ENCODE measurements at regions not wholly inside any gene's neighbourhood (a gene's known extent, or its start where the extent isn't known, plus 50 kb on each side); places are given as distances from the start of the nearest gene placed in this dataset.

DNA sequence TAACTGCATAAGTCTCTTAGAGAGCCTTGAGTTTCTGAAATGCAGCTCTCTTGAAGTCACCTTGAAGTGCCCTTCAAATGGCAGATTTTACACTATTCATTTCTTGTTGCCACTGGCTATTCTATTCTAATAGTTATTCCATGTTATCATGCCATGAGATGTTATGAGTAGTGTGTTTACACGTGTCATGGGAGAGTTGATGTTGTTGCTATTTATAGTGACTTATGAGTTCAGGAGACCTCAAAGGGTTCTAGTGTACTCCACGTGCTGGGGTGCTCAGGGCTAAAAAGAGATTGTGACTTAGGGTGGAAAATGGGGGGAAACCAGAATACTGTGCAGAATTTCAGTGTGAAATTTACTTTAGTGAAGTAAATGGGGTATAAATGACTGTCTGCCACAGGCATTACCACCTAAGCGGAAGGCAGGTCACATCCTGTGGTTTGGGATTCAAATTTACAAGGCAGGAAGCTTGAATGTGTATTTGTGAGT is 77.1 kb upstream of the SLC4A4 start (continued):
- TF ChIP-seq EP300 (IDR thresholded peaks at IDR 0.05; ENCODE audit: borderline replicate concordance in 1 of 2, control insufficient read depth in 1 of 2, low read depth in 2 of 2, low read length in 2 of 2) (no peak), POU2F2 (IDR thresholded peaks at IDR 0.05; ENCODE audit: borderline replicate concordance, low read depth, low read length) (no peak), IRF4 (IDR thresholded peaks at IDR 0.05; ENCODE audit: low read depth, low read length) (no peak), SRF (IDR thresholded peaks at IDR 0.05; ENCODE audit: low read depth in 2 of 2, low read length in 2 of 2) (no peak), HDAC6 (IDR thresholded peaks at IDR 0.05; ENCODE audit: unreplicated experiment) (no peak), MXI1 (IDR thresholded peaks at IDR 0.05; ENCODE audit: low read depth, low read length) (no peak), TCF12 (IDR thresholded peaks at IDR 0.05; ENCODE audit: low read depth, low read length) (no peak), GABPA (IDR thresholded peaks at IDR 0.05; ENCODE audit: low read depth) (0 out of 2 replicates have a peak, but pooled peaks have one; percentile 48), BHLHE40 (IDR thresholded peaks at IDR 0.05; ENCODE audit: borderline replicate concordance in 1 of 2, low read depth in 2 of 2, low read length in 1 of 2) (peak; percentile 24 to 30; a peak in 2 of 4 replicates), CBX3 (IDR thresholded peaks at IDR 0.05; ENCODE audit: borderline replicate concordance, low read depth) (no peak), MYC (IDR thresholded peaks at IDR 0.05; ENCODE audit: insufficient read depth, insufficient read length, insufficient replicate concordance, low read length, severe bottlenecking) (no peak), POLR2AphosphoS5 (IDR thresholded peaks at IDR 0.05; ENCODE audit: low read length) (no peak), IKZF2 (IDR thresholded peaks at IDR 0.05) (peak in 1 of 2 experiments; percentile 50; a peak in 1 of 4 replicates), PAX8 (IDR thresholded peaks at IDR 0.05) (no peak), SPI1 (IDR thresholded peaks at IDR 0.05; ENCODE audit: borderline replicate concordance, insufficient read depth, low read depth, low read length) (no peak), CBFB (IDR thresholded peaks at IDR 0.05; ENCODE audit: low read depth) (no peak), SIN3A (IDR thresholded peaks at IDR 0.05; ENCODE audit: low read depth, low read length) (no peak)
- TF ChIP-seq, protein P1, sequence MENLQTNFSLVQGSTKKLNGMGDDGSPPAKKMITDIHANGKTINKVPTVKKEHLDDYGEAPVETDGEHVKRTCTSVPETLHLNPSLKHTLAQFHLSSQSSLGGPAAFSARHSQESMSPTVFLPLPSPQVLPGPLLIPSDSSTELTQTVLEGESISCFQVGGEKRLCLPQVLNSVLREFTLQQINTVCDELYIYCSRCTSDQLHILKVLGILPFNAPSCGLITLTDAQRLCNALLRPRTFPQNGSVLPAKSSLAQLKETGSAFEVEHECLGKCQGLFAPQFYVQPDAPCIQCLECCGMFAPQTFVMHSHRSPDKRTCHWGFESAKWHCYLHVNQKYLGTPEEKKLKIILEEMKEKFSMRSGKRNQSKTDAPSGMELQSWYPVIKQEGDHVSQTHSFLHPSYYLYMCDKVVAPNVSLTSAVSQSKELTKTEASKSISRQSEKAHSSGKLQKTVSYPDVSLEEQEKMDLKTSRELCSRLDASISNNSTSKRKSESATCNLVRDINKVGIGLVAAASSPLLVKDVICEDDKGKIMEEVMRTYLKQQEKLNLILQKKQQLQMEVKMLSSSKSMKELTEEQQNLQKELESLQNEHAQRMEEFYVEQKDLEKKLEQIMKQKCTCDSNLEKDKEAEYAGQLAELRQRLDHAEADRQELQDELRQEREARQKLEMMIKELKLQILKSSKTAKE (IDR thresholded peaks at IDR 0.05; ENCODE audit: low read depth, poor library complexity, severe bottlenecking): no peak
- TF ChIP-seq, protein P2, sequence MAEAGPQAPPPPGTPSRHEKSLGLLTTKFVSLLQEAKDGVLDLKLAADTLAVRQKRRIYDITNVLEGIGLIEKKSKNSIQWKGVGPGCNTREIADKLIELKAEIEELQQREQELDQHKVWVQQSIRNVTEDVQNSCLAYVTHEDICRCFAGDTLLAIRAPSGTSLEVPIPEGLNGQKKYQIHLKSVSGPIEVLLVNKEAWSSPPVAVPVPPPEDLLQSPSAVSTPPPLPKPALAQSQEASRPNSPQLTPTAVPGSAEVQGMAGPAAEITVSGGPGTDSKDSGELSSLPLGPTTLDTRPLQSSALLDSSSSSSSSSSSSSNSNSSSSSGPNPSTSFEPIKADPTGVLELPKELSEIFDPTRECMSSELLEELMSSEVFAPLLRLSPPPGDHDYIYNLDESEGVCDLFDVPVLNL (IDR thresholded peaks at IDR 0.05; ENCODE audit: low read depth, low read length): no peak
- TF ChIP-seq, protein P3, sequence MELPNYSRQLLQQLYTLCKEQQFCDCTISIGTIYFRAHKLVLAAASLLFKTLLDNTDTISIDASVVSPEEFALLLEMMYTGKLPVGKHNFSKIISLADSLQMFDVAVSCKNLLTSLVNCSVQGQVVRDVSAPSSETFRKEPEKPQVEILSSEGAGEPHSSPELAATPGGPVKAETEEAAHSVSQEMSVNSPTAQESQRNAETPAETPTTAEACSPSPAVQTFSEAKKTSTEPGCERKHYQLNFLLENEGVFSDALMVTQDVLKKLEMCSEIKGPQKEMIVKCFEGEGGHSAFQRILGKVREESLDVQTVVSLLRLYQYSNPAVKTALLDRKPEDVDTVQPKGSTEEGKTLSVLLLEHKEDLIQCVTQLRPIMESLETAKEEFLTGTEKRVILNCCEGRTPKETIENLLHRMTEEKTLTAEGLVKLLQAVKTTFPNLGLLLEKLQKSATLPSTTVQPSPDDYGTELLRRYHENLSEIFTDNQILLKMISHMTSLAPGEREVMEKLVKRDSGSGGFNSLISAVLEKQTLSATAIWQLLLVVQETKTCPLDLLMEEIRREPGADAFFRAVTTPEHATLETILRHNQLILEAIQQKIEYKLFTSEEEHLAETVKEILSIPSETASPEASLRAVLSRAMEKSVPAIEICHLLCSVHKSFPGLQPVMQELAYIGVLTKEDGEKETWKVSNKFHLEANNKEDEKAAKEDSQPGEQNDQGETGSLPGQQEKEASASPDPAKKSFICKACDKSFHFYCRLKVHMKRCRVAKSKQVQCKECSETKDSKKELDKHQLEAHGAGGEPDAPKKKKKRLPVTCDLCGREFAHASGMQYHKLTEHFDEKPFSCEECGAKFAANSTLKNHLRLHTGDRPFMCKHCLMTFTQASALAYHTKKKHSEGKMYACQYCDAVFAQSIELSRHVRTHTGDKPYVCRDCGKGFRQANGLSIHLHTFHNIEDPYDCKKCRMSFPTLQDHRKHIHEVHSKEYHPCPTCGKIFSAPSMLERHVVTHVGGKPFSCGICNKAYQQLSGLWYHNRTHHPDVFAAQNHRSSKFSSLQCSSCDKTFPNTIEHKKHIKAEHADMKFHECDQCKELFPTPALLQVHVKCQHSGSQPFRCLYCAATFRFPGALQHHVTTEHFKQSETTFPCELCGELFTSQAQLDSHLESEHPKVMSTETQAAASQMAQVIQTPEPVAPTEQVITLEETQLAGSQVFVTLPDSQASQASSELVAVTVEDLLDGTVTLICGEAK (IDR thresholded peaks at IDR 0.05; ENCODE audit: borderline replicate concordance): no peak
- TF ChIP-seq, protein P4, sequence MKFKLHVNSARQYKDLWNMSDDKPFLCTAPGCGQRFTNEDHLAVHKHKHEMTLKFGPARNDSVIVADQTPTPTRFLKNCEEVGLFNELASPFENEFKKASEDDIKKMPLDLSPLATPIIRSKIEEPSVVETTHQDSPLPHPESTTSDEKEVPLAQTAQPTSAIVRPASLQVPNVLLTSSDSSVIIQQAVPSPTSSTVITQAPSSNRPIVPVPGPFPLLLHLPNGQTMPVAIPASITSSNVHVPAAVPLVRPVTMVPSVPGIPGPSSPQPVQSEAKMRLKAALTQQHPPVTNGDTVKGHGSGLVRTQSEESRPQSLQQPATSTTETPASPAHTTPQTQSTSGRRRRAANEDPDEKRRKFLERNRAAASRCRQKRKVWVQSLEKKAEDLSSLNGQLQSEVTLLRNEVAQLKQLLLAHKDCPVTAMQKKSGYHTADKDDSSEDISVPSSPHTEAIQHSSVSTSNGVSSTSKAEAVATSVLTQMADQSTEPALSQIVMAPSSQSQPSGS (IDR thresholded peaks at IDR 0.05; ENCODE audit: low read length): peak; percentile 50; the same call in 1 of the 2 replicates
